Esophagus squamous epithelium (tissue), 4 donors: ENCODE measurements at regions not wholly inside any gene's neighbourhood (a gene's known extent, or its start where the extent isn't known, plus 50 kb on each side); places are given as distances from the start of the nearest gene placed in this dataset.

ENCODE experiments used
- POLR2A ChIP-seq, 4 donors: fragments of 450-650 bp; IDR thresholded peaks; one replicate each; pipeline ENCODE4 v1.6.1; 2017; ENCODE audit warnings: antibody characterized with exemption in 4 of 4, mild to moderate bottlenecking in 4 of 4, moderate library complexity in 3 of 4
- TF ChIP-seq, protein P1 (sequence below), 6 experiments: fragments of 450-650 bp in 4 of 6; fragments of 200-600 bp in 2 of 6; sonication (generic) in 2 of 6; IDR thresholded peaks; one replicate each; pipeline ENCODE4 v1.5.1; 2016 to 2019; ENCODE audit warnings: antibody characterized with exemption in 6 of 6, mild to moderate bottlenecking in 4 of 6, moderate library complexity in 4 of 6

DNA sequence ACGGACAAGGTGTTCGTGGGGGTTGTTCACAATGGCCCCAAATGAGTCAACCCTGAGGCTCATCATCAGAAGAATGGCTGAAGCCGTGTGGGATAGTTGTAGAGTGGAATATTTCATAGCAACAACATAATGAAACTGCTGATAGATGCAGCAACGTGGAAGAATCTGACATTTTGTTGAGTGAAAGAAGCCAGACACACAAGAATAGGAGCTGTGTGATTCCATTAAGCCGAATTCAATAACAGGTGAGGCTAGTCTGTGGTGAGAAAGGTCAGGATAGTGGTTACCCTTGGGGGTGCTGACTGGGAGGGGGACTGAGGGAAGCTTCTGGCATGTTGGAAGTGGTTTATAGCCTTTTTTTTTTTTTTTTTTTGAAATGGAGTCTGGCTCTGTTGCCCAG lies 144.0 kb downstream of the SMAD6 start:
- TF ChIP-seq, protein P1, sequence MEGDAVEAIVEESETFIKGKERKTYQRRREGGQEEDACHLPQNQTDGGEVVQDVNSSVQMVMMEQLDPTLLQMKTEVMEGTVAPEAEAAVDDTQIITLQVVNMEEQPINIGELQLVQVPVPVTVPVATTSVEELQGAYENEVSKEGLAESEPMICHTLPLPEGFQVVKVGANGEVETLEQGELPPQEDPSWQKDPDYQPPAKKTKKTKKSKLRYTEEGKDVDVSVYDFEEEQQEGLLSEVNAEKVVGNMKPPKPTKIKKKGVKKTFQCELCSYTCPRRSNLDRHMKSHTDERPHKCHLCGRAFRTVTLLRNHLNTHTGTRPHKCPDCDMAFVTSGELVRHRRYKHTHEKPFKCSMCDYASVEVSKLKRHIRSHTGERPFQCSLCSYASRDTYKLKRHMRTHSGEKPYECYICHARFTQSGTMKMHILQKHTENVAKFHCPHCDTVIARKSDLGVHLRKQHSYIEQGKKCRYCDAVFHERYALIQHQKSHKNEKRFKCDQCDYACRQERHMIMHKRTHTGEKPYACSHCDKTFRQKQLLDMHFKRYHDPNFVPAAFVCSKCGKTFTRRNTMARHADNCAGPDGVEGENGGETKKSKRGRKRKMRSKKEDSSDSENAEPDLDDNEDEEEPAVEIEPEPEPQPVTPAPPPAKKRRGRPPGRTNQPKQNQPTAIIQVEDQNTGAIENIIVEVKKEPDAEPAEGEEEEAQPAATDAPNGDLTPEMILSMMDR (IDR thresholded peaks at IDR 0.05): no peak
- no peak for TF ChIP-seq POLR2A (IDR thresholded peaks at IDR 0.05)
